Endometrial microvascular endothelial cells (primary cell): ENCODE measurements at regions not wholly inside any gene's neighbourhood (a gene's known extent, or its start where the extent isn't known, plus 50 kb on each side); places are given as distances from the start of the nearest gene placed in this dataset.
"Not testable (repeated sequence)": the region's sequence is repeated elsewhere in the genome, so short reads cannot be mapped to it uniquely, and the experiment has no call there.

ENCODE experiments used
- in situ Hi-C: cut with HindIII; loops from 2 replicates; pipeline ENCODE4 v1.10.0; 2017; ENCODE audit warnings: low sequenced_read_pairs, low pct_unique_long_range_greater_than_20kb; ENCODE audit errors: inconsistent ontology term

DNA sequence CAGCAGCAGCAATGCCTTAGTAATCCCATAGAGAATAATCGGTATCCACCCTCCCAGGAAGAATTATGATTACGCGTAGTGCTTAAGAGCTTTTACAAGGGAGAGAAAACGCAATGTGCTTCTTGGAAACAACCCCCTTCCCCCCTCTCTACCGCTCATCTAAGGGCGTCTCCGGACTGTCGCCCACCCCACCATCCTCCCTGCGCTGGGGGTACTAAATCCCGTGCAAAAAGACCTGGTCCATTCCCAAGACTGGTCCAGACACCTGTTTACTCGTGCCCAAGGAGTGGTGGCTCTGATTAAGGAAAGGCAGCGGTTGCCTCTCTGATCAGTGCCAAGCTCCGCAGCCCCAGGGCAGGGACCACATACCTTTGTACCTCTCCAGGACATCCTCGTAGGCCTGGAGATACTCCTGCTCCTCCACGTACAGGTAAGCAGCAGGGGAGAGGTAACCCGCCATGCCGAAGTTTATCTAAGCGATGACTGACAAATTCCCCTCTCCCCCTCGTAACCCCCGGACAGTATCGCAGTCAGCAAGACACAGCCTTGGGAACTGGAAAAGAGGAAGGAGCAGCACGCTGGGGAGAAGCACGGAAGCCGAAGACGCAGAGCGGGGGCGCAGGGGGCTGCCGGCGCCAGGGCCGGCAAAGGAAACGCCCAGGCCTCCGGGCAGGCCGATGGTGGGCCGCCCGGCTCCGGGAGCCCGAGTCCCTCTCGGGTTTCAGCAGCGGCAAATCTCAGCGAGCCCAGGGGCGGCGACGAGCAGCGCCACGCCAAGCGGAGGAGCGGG is 112.0 kb upstream of the BEND6 start:
- in situ Hi-C loops, result no loop called here

- in situ Hi-C loops, result no loop called here
Observed at GRCh38 chr6:56841751-56842150, 113.2 kb upstream of the BEND6 start.

DNA sequence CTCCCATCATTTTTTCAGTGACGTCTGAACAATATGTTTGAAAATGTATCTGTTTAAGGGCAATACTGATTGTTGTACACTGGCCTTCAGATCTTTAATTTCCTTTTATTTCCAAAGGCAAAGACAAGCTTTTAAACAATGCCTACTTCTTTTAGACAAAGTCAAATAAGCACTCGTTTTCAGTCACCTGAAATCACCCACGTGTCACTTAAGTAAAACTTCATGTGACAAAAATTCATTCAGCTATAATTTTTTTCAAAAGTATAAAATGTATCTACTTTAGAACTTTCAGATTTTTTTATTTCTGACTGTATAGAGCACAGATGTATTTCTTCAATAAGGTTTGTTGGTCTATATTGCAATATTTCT is 113.5 kb upstream of the BEND6 start:
- in situ Hi-C loops, result no loop called here

- in situ Hi-C loops, result no loop called here
Observed at GRCh38 chr6:56840467-56841380, 114.2 kb upstream of the BEND6 start.

- in situ Hi-C loops, result no loop called here
Observed at GRCh38 chr6:56839533-56840183, 115.2 kb upstream of the BEND6 start.

DNA sequence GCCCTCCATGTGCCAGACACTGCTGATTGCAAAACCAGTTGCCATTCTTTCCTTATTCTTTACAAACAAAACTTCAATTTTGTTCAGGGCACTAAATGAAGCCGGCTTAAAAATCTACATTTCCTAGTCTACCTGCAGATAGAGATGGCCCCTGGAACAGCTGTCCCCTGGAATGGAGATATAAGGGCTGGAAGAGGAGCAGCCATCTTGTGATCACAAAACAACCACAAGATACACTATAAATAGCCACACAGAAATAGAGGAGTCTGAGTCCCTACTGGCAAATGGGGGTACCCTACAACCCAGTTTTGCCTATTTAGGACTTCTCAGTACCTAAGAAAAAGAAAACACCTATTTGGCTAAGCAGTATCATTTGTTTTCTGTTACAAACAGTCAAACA is 115.9 kb upstream of the BEND6 start:
- in situ Hi-C loops, result no loop called here

DNA sequence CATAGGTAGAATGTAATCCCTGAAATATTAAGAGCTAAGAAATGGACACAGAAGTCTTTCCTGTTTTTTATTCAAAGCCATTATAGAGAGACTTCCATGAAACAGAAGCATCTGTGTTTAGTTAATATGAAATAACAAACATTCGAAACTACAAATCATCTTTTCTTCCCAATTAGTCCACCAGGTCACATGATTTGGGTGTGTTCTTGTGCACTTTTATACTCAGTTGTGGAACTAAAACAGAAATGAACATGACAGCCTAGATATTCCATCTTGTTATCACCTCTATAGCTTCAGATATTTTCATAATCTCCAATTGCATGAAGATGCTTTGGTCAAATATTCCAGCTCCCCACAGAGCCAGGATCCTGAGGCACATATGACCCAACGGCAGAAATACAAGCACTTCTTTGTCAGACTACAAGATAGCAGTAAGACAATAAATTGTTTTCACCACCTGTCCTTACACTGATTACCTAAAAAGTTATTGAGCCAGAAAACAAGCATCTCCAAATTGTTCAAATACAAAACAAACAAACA is 116.8 kb upstream of the BEND6 start:
- in situ Hi-C loops, result no loop called here

- in situ Hi-C loops, result no loop called here
Observed at GRCh38 chr6:56837322-56837894, 117.5 kb upstream of the BEND6 start.

DNA sequence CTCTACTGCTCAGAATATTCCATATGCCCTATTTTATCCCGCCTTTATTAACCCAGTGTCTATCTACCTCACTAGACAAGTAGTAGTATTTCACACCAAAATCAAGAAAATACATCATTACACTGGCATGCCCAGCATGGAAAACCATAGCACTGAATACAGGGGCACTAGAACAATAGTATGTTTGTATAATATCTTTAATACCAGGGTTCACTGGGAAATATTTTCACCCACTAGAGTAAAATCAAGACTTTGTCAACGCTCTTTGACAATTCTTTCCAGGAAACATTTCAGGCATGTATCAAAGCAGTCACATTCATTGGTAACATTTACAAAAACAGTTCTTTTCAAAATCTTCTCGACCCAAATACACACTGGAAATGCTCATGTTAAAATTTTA is 119.3 kb upstream of the BEND6 start:
- in situ Hi-C loops, result no loop called here

DNA sequence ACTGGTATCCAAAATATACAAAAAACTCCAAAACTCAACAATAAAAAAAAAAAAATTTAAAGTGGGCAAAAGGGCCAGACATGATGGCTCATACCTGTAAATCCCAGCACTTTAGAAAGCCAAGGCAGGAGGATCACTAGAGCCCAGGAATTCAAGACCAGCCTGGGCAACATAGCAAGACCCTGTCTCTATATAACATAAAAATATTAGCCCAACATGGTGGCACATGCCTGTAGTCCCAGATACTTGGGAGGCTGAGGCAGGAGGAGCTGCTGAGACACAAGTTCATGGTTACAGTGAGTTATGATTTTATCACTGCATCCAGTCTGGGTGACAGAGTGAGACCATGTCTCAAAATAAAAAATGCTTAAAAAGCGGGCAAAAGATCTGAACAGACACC is 121.0 kb upstream of the BEND6 start:
- in situ Hi-C loops, result no loop called here

GRCh38 chr6:56833127-56833791 is 121.6 kb upstream of the BEND6 start:
- in situ Hi-C loops, result no loop called here

GRCh38 chr6:56832225-56832624 is 122.7 kb upstream of the BEND6 start:
- in situ Hi-C loops, result no loop called here

- in situ Hi-C loops, result no loop called here
Observed at GRCh38 chr6:56831334-56831733, 123.6 kb upstream of the BEND6 start.

DNA sequence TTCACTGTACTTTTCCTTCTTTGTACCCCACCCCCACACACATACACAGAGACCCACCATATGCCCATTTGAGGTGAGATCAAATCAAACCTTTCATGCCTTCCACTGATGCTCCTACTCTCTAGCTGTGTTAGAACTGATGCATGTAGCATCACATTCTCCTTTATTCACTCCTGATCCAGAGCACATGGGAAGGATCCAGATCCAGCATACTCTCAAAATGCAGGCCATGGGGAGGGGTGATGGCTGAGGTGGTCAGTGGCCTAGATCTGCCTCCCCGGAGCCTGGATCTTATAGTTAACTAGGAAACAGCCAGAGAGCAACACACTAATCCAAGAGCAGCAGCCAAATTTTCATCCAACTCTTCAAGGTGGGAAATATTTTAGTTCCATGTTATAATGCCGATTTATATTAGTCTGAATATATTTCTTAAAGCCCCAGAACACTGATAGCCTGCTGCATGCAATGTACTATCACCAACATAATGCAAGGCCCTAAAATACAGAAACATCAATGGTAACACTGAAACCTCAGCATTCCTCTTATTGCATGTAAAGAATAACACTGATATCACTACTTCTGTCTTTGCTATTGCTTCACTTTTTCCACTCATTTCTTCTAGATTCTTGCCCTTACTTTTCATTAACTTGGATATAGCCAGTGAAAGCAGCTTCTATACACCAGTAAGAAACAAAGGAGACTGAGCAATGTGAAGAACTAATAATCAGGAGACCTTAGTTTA is 126.8 kb upstream of the BEND6 start:
- in situ Hi-C loops, result no loop called here

DNA sequence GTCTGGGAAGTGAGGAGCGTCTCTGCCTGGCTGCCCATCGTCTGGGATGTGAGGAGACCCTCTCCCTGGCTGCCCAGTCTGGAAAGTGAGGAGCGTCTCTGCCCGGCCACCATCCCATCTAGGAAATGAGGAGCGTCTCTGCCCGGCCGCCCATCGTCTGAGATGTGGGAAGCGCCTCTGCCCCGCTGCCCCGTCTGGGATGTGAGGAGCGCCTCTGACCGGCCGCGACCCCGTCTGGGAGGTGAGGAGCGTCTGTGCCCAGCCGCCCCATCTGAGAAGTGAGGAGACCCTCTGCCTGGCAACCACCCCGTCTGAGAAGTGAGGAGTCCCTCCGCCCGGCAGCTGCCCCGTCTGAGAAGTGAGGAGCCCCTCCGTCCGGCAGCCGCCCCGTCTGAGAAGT is 130.5 kb upstream of the BEND6 start:
- in situ Hi-C loops, result not testable (repeated sequence)

- in situ Hi-C loops, result no loop called here
Observed at GRCh38 chr6:56821005-56821432, 133.9 kb upstream of the BEND6 start.

GRCh38 chr6:56820060-56820459 is 134.8 kb upstream of the BEND6 start:
- in situ Hi-C loops, result no loop called here

- in situ Hi-C loops, result no loop called here
Observed at GRCh38 chr6:56819604-56820003, 135.3 kb upstream of the BEND6 start.
